Chondrocyte (in vitro differentiated cells): ENCODE measurements at regions not wholly inside any gene's neighbourhood (a gene's known extent, or its start where the extent isn't known, plus 50 kb on each side); places are given as distances from the start of the nearest gene placed in this dataset.
"Not testable (repeated sequence)": the region's sequence is repeated elsewhere in the genome, so short reads cannot be mapped to it uniquely, and the experiment has no call there.

Experiments
- DNase-seq: peaks from one replicate; pipeline ENCODE4 v3.0.0; 2021; ENCODE audit warnings: mixed read lengths, low spot score
- H3K27ac Mint-ChIP-seq: one replicate; pipeline ENCODE4 v1.8.0; 2021; ENCODE audit warnings: mild to moderate bottlenecking, moderate library complexity, mixed read lengths; ENCODE audit not compliant: unreplicated experiment
- H3K27me3 Mint-ChIP-seq: 2 replicates; pipeline ENCODE4 v1.8.0; 2021; ENCODE audit warnings: low read depth, mixed read lengths
- H3K36me3 Mint-ChIP-seq: 2 replicates; pipeline ENCODE4 v1.8.0; 2021; ENCODE audit warnings: low read depth, mixed read lengths
- H3K4me1 Mint-ChIP-seq: 2 replicates; pipeline ENCODE4 v1.8.0; 2021; ENCODE audit warnings: low read depth, mild to moderate bottlenecking, mixed read lengths
- H3K4me3 Mint-ChIP-seq: one replicate; pipeline ENCODE4 v1.8.0; 2021; ENCODE audit warnings: mild to moderate bottlenecking, moderate library complexity, mixed read lengths; ENCODE audit not compliant: unreplicated experiment
- H3K9me3 Mint-ChIP-seq: 2 replicates; pipeline ENCODE4 v1.8.0; 2021; ENCODE audit warnings: low read depth, mixed read lengths
- TF ChIP-seq, protein P1 (sequence below): fragments of 200-600 bp; sonication (generic); IDR thresholded peaks from 2 replicates; pipeline ENCODE4 v1.5.0; 2021; ENCODE audit warnings: antibody characterized with exemption, mild to moderate bottlenecking, moderate library complexity

DNA sequence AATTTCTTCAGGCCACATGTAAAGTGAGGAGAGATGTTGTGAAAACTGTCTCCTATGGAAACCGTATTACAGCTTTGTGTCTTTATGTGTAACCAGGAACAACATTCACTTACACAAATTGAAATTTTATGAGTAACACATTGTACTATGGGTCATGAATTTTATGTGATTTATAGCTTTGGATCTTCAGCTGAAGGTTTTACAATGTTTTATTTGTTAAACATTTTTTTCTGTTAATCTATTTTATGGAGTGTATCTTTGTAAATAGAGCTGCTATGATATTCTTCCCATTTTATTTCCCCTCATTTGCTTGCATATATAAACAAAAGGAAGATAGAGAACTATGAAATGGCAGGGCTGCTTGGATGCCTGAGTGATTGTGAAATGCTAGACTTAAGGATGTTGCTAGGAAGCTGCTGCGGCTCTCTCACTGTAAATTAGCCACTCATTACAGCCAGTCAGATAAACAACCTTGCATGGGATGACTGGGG is 104.5 kb upstream of the PCLO start:
- TF ChIP-seq, protein P1, sequence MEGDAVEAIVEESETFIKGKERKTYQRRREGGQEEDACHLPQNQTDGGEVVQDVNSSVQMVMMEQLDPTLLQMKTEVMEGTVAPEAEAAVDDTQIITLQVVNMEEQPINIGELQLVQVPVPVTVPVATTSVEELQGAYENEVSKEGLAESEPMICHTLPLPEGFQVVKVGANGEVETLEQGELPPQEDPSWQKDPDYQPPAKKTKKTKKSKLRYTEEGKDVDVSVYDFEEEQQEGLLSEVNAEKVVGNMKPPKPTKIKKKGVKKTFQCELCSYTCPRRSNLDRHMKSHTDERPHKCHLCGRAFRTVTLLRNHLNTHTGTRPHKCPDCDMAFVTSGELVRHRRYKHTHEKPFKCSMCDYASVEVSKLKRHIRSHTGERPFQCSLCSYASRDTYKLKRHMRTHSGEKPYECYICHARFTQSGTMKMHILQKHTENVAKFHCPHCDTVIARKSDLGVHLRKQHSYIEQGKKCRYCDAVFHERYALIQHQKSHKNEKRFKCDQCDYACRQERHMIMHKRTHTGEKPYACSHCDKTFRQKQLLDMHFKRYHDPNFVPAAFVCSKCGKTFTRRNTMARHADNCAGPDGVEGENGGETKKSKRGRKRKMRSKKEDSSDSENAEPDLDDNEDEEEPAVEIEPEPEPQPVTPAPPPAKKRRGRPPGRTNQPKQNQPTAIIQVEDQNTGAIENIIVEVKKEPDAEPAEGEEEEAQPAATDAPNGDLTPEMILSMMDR = no peak
- no peak for DNase-seq

DNA sequence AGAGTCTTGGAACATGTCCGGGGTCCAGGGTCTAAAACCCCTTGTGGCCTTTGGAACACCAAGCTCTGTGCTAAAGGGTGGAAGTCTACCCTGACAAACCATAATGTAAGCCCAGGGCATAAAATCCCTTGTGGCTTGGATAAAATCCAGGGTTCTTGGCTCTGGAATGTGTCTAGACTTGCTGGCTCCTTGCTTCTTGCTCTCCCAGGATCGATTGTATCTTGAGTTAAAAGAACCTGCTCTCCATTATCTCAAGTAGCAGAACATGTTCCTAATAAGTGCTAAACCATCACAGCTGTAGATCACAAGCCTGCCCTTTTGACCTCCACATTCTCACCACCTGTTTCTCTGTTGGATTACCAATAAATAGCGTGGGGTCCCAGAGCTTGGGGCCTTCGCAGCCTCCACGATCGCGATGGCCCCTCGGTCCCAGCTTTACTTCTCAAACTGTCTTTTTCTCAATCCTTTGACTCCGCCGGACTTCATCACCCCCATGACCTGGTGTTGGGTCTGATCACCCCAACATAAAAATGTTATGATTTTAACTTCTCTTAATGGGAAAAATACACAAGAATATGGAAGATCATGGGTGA is 100.9 kb upstream of the PCLO start:
- not testable (repeated sequence) for DNase-seq, H3K4me1 Mint-ChIP-seq, H3K4me3 Mint-ChIP-seq, H3K27ac Mint-ChIP-seq, H3K27me3 Mint-ChIP-seq, H3K9me3 Mint-ChIP-seq, H3K36me3 Mint-ChIP-seq

More for the DNA sequence above, 104.5 kb upstream of the PCLO start:
- Mint-ChIP-seq H3K27me3 (no peaks in the 10 kb centered on the region), H3K27ac (no peak overlapping the region), H3K4me1 (peaks cover 9% of the 10 kb centered on the region), H3K36me3 (no peaks in the 10 kb centered on the region), H3K9me3 (peaks cover 4% of the 10 kb centered on the region), H3K4me3 (no peak overlapping the region)

DNA sequence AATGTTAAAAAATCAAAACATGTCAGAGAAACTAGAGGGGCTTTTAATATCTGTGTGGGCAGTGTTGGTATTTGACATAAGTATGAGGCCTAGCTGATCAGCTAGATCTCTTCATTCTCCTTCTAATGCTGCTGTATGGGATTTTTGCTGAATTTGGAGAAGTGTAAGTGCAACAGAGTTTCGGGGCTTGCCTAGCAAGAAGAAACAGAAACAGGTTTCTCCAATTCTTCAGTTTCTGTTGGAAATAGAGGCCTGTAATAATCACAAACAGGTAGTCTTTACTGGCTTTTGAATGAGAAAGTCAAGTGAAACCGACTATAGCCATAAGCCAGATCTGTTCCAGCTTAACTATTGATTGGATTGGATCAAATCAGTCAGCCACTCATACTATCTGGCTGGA is 96.4 kb upstream of the PCLO start:
- H3K36me3 Mint-ChIP-seq = no peaks in the 10 kb centered on the region
- TF ChIP-seq, protein P1 = no peak
- no peaks in the 10 kb centered on the region for H3K27me3 Mint-ChIP-seq
- no peak for DNase-seq
- H3K9me3 Mint-ChIP-seq = peaks cover 4% of the 10 kb centered on the region
- H3K27ac Mint-ChIP-seq = no peak overlapping the region
- no peak overlapping the region for H3K4me3 Mint-ChIP-seq
- peaks cover 21% of the 10 kb centered on the region for H3K4me1 Mint-ChIP-seq

DNA sequence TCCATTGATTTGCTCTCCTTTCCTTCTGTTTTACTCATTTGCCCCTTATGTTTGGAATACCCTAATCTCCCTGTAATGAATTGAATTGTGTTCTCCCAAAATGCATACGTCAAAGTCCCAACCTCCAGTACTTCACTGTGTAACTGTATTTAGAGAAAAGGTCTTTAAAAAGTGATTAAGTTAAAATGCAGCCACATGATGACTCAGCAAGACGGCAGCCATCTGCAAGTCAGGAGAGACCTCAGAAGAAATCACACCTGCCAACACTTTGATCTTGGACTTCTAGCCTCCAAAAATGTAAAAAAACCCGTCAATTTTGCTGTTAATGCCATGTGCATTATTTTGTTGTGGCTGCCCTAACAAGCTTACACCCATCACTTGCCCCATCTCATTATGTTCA is 85.3 kb upstream of the PCLO start:
- Mint-ChIP-seq H3K9me3 (peaks cover 9% of the 10 kb centered on the region), H3K4me1 (no peaks in the 10 kb centered on the region), H3K36me3 (no peaks in the 10 kb centered on the region), H3K27ac (no peak overlapping the region), H3K4me3 (no peak overlapping the region), H3K27me3 (no peaks in the 10 kb centered on the region)
- TF ChIP-seq, protein P1 = no peak
- no peak for DNase-seq

DNA sequence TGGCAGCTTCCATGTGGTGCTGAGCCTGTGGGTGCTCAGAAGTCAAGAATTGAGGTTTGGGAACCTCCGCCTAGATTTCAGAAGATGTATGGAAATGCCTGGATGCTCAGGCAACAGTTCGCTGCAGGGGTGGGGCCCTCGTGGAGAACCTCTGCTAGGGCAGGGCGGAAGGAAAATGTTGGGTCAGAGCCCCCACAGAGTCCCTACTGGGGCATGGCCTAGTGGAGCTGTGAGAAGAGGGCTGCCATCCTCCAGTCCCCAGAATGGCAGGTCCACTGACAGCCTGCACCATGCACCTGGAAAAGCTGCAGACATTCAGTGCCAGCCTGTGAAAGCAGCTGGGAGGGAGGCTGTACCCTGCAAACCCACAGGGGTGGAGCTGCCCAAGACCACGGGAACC is 56.5 kb upstream of the PCLO start:
- peak; percentile 53 for DNase-seq
- not testable (repeated sequence) for H3K9me3 Mint-ChIP-seq, H3K4me3 Mint-ChIP-seq, H3K4me1 Mint-ChIP-seq, H3K27ac Mint-ChIP-seq, H3K36me3 Mint-ChIP-seq, H3K27me3 Mint-ChIP-seq

DNA sequence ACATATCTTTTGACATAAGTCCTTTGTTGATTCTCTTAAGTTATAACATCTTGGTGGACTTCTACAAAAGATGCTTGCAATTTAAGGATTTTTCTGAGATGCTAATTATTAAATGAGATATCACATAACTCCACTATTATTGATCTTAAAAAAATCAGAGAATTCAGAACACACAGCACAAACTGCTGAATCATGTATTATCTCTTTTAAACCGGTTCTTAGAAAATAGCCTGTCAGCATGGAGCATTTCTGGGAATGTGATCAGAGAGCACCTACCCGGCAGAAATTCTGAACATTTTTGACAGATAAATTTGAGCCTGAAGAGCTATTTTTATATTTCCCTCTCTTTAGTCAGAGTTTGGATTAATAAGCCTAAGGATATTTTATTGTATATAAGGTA is 50.2 kb upstream of the PCLO start:
- Mint-ChIP-seq H3K4me3 (no peak overlapping the region), H3K9me3 (no peaks in the 10 kb centered on the region), H3K27ac (no peak overlapping the region), H3K36me3 (no peaks in the 10 kb centered on the region), H3K27me3 (no peaks in the 10 kb centered on the region), H3K4me1 (no peaks in the 10 kb centered on the region)
- DNase-seq = no peak
- TF ChIP-seq, protein P1 = no peak
